ENCODE measurements at regions not wholly inside any gene's neighbourhood (a gene's known extent, or its start where the extent isn't known, plus 50 kb on each side); places are given as distances from the start of the nearest gene placed in this dataset.

DNA sequence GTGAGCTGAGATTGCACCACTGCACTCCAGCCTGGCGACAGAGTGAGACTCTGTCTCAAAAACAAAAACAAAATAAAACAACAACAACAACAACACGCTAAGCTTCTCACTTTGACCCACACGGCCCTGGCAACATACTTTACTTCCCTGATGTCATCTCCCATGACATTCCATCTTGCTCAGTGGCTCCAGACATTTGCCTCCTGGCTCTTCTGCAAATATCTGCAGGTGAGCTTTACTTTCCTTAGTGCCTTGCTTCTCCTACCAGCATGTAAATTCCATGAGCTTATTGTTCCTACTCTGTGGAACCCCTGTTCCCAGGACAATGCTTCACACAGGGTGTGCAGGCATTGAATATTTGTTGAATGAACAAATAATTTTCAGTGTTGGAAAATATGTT is 205.6 kb upstream of the TMTC4 start:
- TF ChIP-seq, protein P1, sequence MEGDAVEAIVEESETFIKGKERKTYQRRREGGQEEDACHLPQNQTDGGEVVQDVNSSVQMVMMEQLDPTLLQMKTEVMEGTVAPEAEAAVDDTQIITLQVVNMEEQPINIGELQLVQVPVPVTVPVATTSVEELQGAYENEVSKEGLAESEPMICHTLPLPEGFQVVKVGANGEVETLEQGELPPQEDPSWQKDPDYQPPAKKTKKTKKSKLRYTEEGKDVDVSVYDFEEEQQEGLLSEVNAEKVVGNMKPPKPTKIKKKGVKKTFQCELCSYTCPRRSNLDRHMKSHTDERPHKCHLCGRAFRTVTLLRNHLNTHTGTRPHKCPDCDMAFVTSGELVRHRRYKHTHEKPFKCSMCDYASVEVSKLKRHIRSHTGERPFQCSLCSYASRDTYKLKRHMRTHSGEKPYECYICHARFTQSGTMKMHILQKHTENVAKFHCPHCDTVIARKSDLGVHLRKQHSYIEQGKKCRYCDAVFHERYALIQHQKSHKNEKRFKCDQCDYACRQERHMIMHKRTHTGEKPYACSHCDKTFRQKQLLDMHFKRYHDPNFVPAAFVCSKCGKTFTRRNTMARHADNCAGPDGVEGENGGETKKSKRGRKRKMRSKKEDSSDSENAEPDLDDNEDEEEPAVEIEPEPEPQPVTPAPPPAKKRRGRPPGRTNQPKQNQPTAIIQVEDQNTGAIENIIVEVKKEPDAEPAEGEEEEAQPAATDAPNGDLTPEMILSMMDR (IDR thresholded peaks at IDR 0.05): no peak
- TF ChIP-seq EZH2 (IDR thresholded peaks at IDR 0.05): no peak
